Heart left ventricle (tissue), 13 donors: ENCODE measurements at regions not wholly inside any gene's neighbourhood (a gene's known extent, or its start where the extent isn't known, plus 50 kb on each side); places are given as distances from the start of the nearest gene placed in this dataset.

Experiments used
- POLR2A ChIP-seq, 2 donors: fragments of 450-650 bp; IDR thresholded peaks; one replicate each; pipeline ENCODE4 v1.6.1; 2017; ENCODE audit warnings: antibody characterized with exemption in 2 of 2, mild to moderate bottlenecking in 2 of 2, moderate library complexity in 2 of 2
- TF ChIP-seq, protein P1 (sequence below), 12 donors: fragments of 200-600 bp; sonication (generic) in 4 of 12; IDR thresholded peaks; one replicate each; pipeline versions ENCODE4 v1.5.0 to v1.8.0; 2018 to 2022; ENCODE audit warnings: antibody characterized with exemption in 12 of 12, mild to moderate bottlenecking in 5 of 12
- donor health status: ischemic (EF 13 %, LVEDD 7.1; RV severe dilation, severe dysfunction).
- donor health status: DM: no; HTN: yes; CAD: no.
- donor health status: DM: no; HTN: no; CAD: no.
- donor health status: ischemic (EF 25% LVEDD 6.9; RV normal size, moderate dysfunction).
- donor health status: ischemic (EF 25% LVEDD 5.7; RV mildly dilated, moderate dysfunction).
- donor health status: ischemic (EF 35%, LVEDD 5.7; RV mildly dilated, moderate dysfunction).
- donor health status: nonischemic (EF 11% LVEDD 7.7; RV severe dilation, severe dysfunction).
- donor health status: DM: yes; HTN: yes; CAD: no.
- donor health status: PGD.
- donor health status: ischemic (EF 29% LVEDD 5.4; RV normal size, mild dysfunction).
- donor health status: nonischemic (EF 23%, LVEDD 6.1; RV moderate dilation, normal function).

DNA sequence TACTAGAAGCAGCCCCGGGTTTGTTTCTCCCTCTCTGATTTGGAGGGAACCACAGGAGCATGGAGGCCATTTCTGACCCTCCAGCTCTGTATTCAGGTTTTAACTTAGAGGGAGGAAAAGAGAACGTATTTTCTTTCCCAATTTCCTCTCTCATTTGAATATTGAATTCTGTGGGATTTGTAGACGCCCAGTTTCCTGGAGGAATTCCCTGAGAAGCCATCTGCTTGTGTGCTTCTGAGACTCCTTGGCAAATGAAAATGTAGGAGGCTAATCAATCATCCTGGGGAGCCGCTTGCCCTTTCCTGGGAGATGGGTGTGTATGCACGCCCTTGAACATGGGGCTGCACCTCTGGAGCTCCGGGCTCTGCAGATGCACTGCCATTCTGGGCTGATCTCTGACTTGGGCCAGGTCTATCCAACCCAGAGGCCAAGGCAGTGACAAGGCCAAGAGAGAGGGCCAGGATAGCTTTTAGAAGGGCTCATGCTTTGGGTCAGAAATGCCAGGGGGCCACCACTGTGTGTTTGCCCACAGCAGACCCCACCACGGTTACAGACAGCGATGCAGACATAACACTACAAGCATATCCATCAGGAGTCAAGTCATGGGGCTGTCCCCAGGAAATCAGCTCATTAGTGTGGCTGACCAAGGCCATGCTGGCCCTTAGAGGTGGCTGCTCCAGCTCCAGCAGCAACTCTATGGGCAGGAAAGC is 174.5 kb downstream of the C5orf15 start:
- no peak for TF ChIP-seq POLR2A (IDR thresholded peaks at IDR 0.05)
- TF ChIP-seq, protein P1, sequence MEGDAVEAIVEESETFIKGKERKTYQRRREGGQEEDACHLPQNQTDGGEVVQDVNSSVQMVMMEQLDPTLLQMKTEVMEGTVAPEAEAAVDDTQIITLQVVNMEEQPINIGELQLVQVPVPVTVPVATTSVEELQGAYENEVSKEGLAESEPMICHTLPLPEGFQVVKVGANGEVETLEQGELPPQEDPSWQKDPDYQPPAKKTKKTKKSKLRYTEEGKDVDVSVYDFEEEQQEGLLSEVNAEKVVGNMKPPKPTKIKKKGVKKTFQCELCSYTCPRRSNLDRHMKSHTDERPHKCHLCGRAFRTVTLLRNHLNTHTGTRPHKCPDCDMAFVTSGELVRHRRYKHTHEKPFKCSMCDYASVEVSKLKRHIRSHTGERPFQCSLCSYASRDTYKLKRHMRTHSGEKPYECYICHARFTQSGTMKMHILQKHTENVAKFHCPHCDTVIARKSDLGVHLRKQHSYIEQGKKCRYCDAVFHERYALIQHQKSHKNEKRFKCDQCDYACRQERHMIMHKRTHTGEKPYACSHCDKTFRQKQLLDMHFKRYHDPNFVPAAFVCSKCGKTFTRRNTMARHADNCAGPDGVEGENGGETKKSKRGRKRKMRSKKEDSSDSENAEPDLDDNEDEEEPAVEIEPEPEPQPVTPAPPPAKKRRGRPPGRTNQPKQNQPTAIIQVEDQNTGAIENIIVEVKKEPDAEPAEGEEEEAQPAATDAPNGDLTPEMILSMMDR (IDR thresholded peaks at IDR 0.05): no peak
